NCI-H2227 (cell line): ENCODE measurements at regions not wholly inside any gene's neighbourhood (a gene's known extent, or its start where the extent isn't known, plus 50 kb on each side); places are given as distances from the start of the nearest gene placed in this dataset.
"Not testable (repeated sequence)": the region's sequence is repeated elsewhere in the genome, so short reads cannot be mapped to it uniquely, and the experiment has no call there.

Experiments
- DNase-seq: peaks from one replicate; lab custom pipeline; 2025; ENCODE audit not compliant: unreplicated experiment; lab: John Stamatoyannopoulos, UW

DNA sequence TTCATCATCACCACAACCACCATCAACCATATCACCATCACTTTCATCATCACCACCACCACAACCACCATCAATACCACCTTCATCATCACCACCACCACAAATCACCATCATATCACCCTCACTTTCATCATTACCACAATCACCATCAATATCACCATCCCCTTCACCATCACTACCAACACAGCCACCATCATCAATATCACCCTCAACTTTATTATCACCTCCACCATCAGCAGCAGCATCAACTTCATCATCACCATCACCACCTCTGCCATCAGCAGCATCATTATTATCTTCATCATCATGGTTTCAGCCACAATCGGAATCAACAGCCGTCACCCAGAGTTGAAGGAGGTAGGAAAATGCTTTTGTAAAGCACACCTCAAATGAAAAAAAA lies 225.7 kb upstream of the SULF2 start:
- no peak for DNase-seq

DNA sequence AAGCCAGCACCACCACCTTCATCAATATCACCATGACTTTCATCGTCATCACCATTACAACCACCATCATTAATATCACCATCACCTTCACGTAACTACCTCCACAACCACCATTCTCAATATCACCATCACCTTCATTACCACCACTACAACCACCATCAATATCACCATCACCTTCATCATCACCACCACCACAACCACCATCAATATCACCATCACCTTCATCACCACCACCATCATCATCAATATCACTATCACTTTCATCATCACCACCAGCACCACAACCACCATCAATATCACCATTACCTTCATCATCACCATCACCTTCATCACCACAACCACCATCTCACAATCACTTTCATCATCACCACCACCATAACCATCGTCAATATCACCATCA lies 225.3 kb upstream of the SULF2 start:
- no peak for DNase-seq

DNA sequence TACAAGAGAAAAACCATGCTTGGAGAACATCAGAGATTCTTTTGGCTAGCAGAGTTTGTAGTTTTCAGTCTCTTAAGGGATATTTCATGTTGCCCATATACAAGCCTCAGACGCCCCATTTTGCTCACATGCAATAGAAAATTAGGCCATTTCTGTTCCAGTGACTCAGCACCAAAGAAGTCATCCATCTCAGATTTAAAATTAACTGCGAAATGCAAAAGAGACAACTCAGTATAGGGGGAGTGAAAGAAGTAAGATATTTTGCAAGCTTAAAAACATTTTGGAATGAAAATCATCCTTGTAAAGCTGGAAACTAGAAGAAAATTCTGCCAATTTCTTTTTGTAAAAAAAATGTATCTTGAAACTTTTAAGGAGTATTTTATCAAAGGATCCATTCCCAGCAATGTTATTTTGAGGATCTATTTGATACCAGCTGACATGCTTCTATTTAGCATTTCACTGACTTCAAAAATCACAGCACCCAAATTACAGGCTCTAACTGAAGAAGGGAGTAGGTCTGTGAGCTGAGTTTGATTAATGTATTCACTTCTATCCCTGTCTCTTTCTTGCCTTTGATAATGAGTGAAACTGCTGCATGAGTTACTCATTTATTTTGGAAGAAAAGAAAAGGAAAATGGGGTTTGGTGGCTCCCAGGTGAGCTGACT lies 223.7 kb upstream of the SULF2 start:
- no peak for DNase-seq

DNA sequence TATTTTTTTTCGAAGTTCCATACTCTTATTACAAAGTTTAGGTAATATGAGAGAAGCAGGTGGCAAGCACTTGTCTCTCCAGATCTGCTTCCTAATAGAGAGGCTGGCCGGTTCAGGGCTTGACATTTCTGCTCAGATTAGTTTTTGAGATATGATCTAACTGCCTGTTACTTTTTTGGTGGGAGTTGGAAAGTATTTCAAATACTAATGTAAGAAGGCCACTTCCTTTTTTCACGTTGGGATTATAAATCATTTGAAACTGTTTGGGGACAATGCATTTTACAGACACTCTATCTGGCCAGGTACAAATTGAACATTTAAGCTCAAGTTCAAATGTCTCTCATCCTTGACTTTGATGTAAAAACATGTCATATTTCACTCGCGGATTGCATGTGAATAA lies 222.1 kb upstream of the SULF2 start:
- no peak for DNase-seq

DNA sequence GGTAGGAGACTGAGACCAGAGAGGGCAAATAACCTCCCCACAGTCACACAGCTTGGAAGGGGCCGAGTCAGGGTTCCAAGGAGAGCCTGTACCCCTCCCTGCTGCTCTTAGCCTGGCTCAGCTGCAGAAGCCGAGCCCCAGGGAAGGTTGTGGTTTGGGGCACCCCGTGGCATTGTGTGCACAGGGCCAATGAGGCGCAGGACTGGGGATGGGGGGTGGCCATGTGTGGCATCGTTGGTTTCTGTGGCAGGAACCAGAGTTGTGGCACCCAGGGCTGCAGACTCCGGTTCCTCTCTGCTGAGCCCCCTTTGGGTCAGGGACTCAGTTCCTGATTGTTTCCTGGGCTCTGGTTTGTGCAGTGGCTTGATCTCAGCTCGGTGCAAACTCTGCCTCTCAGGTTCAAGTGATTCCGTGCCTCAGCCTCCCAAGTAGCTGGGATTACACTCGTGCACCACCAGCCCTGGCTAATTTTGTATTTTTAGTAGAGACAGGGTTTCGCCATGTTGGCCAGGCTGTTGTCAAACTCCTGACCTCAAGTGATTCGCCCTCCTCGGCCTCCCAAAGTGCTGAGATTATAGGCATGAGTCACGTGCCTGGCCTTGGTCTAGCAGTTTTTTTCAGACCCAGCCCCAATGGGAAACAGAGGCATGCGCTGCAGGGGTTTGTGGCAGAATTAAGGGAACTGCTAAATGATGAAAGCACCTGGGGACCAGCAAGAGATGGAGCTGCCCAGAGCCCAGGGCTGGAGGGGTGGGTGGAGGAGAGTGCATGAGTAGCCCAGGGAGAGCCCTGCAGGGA lies 221.0 kb upstream of the SULF2 start:
- DNase-seq, result no peak

DNA sequence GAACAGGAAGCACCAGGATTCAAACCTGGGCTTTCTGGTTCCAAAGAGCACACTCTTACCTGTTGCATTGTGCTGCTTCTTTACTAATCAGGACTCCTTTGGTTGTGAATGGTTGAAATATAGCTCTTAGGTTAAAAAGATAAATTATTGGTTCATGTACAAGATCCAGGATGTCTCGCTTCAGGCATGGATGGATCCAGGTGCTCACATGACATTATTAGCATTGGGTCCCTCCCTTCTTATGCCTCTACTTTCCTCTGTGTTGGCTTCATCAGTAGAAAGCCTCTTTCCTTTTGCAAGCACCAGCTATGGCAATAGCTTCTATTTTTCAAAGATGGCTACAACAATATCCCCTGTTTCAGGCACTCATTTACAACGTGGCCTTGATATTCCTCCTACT lies 217.7 kb upstream of the SULF2 start:
- no peak for DNase-seq

DNA sequence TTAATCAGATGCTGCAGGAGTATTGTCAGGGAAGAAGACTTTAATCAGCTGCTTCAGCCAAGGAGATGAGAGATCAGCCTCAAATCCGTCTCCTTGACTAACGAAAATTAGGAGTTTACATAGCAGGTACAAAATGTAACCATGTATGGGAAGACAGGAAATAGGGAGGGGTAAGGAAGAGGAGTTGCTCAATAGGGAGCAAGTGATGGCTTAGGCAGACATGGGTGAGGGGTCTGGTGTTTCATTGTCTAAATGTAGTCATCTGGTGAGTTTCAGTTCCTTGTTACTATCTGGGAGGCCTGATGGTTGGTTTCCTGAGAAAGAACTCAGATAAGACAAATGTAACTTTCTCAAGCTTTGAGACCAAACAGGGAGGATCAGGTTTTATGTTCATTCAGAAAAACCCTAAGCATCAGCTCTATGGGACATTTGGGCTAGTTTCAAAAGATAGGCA lies 217.3 kb upstream of the SULF2 start:
- no peak for DNase-seq

DNA sequence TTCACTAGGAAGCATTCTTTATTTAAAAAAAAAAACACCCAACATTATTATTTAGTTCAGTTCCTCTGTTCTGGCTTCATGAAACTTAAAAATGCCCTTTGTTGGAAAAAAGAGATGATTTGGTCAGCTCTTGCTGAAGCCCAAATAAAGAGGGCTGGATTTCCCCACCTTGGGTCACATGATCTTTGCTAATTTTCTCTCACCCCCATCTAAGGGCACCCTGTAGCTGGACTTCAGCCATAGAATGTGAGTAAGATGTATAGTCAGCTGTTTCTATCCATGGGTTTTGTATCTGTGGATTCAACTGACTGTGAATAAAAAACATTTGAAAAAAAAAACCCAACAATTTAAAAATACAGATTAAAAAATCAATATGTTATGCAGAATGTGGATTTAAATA lies 213.9 kb upstream of the SULF2 start:
- no peak for DNase-seq

DNA sequence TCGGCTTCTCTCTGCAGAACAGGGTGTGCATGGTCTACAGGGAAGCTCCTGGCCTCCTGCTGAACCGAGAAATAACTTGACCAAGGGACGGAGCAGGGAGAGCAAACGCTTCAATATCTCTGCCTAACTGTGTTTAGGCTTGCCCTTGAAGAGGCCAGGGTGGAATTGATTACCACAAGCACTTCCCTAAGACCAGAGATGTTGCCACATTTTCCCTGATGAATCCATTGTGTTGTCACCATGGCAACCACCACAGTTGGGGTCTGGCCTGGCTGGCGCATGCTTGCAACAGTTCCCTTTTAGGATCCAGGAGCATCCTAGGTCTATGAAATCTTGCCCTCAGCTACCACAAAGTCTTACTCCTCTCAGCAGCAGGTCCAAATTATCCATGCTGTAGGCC lies 213.5 kb upstream of the SULF2 start:
- DNase-seq, result no peak

DNA sequence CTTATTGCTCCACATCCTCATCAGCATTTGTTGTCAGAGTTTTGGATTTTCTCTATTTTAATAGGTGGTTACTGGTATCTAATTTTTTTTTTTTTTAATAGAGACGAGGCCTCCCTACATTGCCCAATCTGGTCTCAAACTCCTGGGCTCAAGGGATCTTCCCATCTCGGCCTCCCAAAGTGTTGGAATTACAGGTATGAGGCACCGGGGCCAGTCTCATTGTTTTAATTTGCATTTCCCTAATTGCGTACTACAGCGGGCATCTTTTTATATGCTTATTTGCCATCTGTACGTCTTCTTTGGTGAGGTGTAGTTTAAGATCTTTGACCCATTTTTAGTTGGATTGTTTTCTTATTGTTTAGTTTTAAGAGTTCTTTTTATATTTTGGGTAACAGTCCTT lies 210.4 kb upstream of the SULF2 start:
- DNase-seq, result no peak

DNA sequence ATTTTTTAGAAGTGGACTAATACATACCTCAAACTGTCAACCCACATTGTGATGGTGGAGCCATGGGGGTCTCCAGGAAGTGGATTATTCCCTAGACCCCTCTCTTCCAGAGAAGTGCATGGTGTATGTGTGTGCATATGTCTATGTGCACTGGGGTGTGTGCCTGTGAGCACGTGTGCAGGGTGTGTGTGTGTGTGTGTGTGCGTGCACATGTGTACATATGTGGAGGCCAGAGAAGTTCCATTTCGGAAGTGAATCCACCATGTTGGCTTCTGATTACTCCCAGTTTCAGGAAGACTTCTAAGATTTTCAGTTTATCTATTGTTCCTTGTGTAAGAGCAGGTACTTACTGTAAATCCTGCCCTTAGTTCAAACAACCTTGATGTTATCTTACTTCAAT lies 208.5 kb upstream of the SULF2 start:
- no peak for DNase-seq

DNA sequence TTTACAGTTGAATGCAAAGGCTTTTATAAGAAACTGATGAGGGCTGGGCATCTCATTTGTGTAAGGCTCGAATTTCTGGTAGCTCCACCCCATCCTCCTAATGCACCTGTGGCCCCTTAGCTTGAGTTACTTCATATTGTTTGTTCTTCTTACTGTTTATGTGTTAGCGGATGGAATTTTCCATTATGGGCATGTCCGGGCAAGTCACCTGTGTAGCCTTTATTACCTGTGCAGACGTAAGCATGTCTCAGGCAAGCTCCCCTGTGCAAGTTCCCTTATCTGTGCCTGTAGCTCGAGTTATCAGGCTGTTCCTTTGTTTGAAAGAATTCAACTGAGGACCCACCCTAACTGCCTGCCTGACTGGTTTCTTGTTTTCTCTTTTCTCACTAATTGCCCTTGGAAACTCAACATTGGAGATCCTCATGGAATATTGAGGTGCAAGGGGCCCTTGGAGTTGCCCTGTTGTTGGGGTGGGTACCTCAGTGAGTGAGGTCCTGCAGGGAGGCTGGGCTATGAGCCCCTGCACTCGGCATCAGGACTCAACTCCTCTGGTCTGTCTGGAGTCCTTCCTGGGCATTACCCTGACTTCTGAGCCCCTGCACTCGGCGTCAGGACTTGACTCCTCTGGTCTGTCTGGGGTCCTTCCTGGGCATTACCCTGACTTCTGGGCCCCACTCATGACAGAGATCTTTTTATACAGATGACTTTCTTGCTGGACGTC lies 207.9 kb upstream of the SULF2 start:
- no peak for DNase-seq

DNA sequence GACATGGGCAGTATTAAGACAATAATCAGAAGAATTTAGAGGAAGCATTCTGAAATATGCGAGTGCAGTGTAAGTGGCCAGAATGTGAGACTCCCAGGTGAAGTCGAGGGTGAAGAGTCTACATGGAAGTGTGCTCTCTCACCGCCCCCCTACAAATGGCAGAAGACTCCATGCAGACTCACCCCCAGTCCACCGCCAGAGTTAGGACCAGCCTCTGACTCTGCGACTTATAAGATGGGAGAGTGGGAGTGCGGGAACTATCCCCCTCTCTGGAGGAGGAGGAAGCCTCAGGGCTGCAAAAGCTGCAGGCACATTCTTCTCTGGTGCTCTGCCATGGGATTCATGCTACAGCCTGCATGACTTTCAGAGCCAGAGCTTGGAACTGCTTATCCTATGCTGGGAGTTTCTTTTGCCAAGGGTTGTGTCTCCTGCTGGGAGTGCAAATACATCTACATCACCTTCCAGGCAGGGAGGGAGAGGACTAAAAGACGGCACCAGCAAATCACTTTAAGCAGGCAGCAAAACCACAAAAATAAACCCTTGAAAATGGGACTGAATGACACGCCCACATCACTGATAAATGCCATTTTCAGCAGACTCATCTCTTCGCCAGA lies 206.7 kb upstream of the SULF2 start:
- DNase-seq, result peak; percentile 34

DNA sequence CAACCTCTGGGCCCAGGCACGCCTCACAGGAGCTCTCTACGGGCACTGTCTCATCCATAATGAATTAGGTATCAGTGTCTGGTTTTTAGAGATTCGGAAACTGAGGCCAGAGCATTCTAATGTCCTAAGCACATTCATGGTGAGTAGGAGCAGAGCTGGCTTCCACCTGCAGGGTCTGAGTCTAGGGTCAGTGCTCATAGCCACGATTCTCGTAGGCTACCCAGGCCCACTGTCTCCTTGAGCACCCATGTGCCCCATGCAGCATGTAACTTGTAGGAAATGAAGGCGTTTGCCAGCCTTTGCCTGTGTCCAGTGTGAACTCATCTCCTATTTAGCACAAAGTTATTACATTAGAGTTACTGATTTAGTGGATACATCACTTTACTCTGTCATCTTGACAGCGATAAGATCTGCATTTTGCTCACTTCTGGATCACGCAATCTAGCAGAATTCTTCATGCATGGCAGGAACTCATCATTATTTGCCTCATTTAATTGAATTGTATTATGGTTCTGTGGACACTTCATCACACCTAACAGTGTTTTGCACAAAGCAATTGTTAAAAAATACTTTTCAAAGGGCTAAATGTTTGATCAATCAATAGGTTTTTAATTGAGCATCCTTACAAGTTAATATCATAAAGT lies 205.3 kb upstream of the SULF2 start:
- no peak for DNase-seq

DNA sequence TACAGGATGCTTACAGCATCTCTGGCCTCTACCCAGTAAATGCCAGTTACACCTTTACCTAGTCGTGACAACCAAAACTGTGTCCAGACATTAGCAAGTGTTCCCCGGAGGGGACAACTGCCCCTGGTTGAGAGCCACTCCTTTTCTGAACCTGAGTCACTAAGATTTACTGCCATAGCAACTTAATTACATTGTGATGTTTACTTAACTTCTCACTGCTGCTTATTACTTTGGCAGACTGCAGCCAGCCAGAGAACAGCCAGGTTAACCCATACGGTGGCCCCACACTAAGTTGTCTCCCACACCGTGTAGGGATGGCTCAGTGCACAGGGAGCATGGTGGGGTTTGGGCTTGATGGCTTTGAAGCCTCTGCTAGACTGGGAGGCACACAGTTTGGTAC lies 204.7 kb upstream of the SULF2 start:
- DNase-seq, result no peak

DNA sequence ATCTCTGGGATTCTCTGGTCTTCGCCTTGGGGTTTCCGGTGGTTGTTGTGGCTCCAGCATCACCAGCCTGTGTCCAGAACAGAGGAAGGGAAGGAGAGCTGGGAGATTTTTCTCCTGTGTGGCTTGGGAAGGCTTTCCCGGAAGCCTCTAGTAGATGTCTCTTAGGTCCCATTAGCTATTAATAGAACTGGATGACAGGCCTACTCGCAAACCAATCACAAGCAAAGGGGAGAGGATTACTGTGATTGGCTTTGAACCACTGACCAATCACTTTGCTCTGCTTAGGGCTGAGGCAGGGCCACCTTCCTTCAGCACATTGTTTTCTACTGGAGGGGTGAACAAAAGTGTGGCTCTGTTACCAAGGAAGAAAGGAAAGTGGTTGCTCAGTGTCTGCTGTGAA lies 203.4 kb upstream of the SULF2 start:
- no peak for DNase-seq

DNA sequence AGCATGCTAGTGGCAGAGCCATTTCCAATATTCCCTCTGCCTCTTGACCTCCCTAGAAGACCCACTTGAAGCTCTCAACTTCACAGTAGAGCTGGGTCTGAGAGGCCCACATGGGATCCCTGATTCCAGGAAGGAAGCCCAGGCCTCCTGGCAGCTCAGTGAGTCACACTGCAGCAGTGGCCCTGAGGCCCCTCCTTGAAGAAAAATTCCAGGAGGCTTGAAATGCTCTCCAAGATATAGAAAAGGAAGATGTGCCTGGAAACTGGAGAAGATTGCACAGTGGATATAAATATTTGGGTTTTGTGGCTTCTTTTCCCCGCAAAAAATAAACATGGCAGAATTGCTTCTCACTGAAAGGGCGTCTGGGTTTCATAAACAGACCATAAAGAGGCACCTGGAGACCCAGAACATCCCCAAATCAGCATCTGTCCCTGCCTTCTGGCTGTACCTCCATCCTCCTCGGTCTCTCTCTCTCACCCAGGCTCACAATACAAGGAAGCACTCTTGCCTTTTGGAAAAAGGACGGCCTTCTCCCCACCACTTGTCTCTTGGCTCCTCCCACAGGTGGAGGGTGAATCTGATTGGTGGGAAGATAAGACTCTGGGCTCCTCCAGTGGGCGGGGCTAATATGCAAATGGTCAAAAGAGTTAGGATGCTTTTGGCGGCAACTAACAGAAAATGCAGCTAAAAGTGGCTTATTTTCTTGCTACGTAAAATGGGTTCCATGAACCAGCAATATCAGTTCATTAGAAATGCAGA lies 200.0 kb upstream of the SULF2 start:
- no peak for DNase-seq

DNA sequence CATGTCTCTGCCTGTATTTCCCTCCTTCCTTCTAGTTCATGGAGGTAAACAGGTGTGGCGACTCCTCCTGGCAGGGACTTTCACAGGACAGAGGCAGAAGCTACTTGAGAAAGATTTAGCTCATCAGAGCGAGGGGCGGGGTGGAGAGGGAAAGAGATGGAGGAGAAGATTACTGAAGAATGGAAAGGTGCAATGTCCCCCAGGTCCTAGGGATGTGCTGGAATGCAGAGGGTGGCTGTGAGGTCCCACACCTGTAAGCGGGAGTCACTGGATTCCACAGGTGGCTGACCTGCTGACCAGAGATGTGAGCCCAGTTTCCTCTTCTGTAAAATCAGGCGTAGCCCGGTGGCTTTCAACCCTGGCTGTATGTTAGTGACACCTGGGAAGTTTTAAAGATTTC lies 199.2 kb upstream of the SULF2 start:
- no peak for DNase-seq

DNA sequence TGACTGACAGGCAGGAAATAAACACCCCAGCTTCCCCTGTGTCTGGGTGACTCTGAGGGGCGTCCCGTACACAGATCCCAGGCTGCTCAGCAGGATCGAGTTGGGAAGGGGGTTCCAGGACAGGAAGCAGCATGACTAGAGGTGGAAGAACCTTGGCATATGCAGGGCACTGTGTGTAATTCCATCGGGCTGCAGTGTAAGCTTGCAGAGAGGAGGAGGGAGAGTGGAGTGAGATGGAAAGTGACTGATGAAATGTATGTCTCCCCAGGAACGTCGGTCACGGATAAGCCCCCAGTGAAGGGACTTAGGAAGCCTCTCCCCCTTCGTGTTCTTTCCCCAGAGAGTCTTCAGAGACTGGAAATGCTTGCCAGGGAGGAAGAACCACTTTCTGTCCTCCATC lies 198.4 kb upstream of the SULF2 start:
- DNase-seq, result not testable (repeated sequence)

DNA sequence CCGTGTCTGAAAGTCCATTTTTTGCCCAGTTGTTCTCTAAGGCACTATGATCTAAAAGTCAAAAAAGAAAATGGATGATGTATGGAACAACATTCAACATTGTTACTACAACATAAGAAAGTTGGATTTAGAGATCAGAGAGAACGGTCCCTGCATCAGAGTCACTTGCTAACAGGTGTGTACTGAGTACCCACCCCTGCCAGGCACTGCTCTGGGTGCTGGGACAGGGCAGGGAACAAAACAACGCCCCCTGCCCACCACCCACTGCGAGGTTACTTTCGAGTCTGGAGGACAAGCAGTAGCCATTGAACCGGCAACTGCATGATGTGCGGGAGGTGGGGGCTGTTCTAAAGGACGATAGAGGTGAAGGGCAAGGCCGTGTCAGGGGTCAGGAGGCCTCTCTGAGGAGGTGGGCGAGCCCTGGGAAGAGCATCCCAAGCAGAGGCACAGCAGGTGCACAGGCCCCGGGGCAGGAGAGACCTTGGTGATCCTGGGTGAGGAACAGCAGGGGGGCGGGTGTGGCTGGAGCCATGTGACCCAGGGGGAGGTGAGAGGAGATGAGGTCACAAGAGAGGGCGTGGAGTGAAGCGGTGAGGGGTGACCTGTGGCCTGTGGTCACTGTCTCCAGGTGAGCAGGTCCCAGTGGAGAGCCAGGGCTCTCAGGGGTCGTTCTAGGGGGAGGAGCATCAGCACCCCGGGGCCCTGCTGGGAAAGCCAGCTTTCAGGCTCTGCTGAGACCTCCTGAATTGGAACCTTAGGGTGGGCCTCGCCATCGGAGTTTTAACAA lies 197.5 kb upstream of the SULF2 start:
- no peak for DNase-seq
